OCI-LY1 (cell line): ENCODE measurements at regions not wholly inside any gene's neighbourhood (a gene's known extent, or its start where the extent isn't known, plus 50 kb on each side); places are given as distances from the start of the nearest gene placed in this dataset.

ENCODE experiments used
- CTCF ChIP-seq: fragments of 200-600 bp; sonication (generic), shearing (Covaris generic); IDR thresholded peaks from 2 replicates; pipeline ENCODE4 v1.5.1; 2017; ENCODE audit warnings: mild to moderate bottlenecking, antibody characterized with exemption, low read length, moderate library complexity, mixed read lengths
- EZH2 ChIP-seq: fragments of 200-600 bp; sonication (generic), shearing (Covaris generic); IDR thresholded peaks from 2 replicates; pipeline ENCODE4 v1.8.0; 2017; ENCODE audit warnings: borderline replicate concordance, mixed run types, mild to moderate bottlenecking, antibody characterized with exemption, low read length, moderate library complexity, mixed read lengths

- TF ChIP-seq CTCF (no peak), EZH2 (no peak)
Observed at GRCh38 chr10:4252701-4253100, 467.7 kb upstream of the KLF6 start.
